Kidney (tissue), 13 donors: ENCODE measurements at regions not wholly inside any gene's neighbourhood (a gene's known extent, or its start where the extent isn't known, plus 50 kb on each side); places are given as distances from the start of the nearest gene placed in this dataset.

Experiments used
- DNase-seq, 5 donors: peaks; one replicate each; pipeline ENCODE4 v3.0.0-alpha.2; 2013 to 2020
- FAIRE-seq: peaks from 2 replicates; lab custom pipeline; 2012; peaks lifted over from hg19 to GRCh38; lab: Jason Lieb, UNC
- H3K27ac ChIP-seq, 2 donors: one replicate each; pipeline ENCODE4 v1.7.0; 2013; ENCODE audit warnings: low read depth in 2 of 2, low read length in 2 of 2, inconsistent platforms in 1 of 2
- H3K27me3 ChIP-seq: one replicate; pipeline ENCODE4 v1.7.1; 2013; ENCODE audit warnings: low read length, inconsistent platforms; ENCODE audit not compliant: control insufficient read depth, insufficient read depth
- H3K36me3 ChIP-seq, 3 donors: one replicate each; pipeline versions ENCODE4 v1.7.0 to v1.7.1; 2013; ENCODE audit warnings: low read length in 3 of 3, control low read depth in 1 of 3, inconsistent platforms in 1 of 3; ENCODE audit not compliant: insufficient read depth in 3 of 3, control insufficient read depth in 2 of 3
- H3K4me1 ChIP-seq, 3 donors: one replicate each; pipeline versions ENCODE4 v1.7.0 to v1.7.1; 2013; ENCODE audit warnings: low read length in 3 of 3, inconsistent platforms in 1 of 3, low read depth in 1 of 3; ENCODE audit not compliant: control insufficient read depth in 2 of 3, insufficient read depth in 2 of 3
- H3K4me3 ChIP-seq, 3 donors: one replicate each; pipeline versions ENCODE4 v1.7.0 to v1.8.1; 2013; ENCODE audit warnings: low read length in 3 of 3, control low read depth in 1 of 3, inconsistent platforms in 1 of 3
- H3K9ac ChIP-seq, 3 donors: one replicate each; pipeline versions ENCODE4 v1.7.0 to v1.7.1; 2013; ENCODE audit warnings: low read length in 3 of 3, control low read depth in 1 of 3, inconsistent platforms in 1 of 3
- H3K9me3 ChIP-seq, 3 donors: one replicate each; pipeline versions ENCODE4 v1.7.0 to v1.7.1; 2013; ENCODE audit warnings: low read length in 3 of 3, control low read depth in 1 of 3, inconsistent platforms in 1 of 3; ENCODE audit not compliant: control insufficient read depth in 2 of 3, insufficient read depth in 1 of 3
- CTCF ChIP-seq: IDR thresholded peaks from 3 replicates; pipeline ENCODE4 v1.5.1; 2012; ENCODE audit warnings: mild to moderate bottlenecking, moderate library complexity, borderline replicate concordance; ENCODE audit not compliant: insufficient read depth; ENCODE audit errors: extremely low read depth
- intact Hi-C: fragments of 100-400 bp; cut with DNase I; formaldehyde crosslinking; loops from one replicate; pipeline ENCODE4 v1.11.1; 2022
- donor health status: control.
- donor health status: control.
- donor health status: control.
- donor health status: control.
- donor health status: control.
- donor health status: DM: yes; HTN: yes; CAD: no.
- donor health status: Normal renal cell carcinoma (clear cell type).

GRCh38 chr12:25825446-25825845, 133.0 kb upstream of the RASSF8 start:
- no peaks in the 10 kb centered on the region for H3K4me1 ChIP-seq
- no peak overlapping the region for H3K9ac ChIP-seq
- no peaks in the 10 kb centered on the region for H3K27me3 ChIP-seq
- intact Hi-C loops: no loop called here
- no peak for FAIRE-seq
- H3K9me3 ChIP-seq: no peaks in the 10 kb centered on the region
- no peak overlapping the region for H3K4me3 ChIP-seq
- H3K27ac ChIP-seq: no peak overlapping the region
- no peaks in the 10 kb centered on the region for H3K36me3 ChIP-seq
- no peak for DNase-seq
- no peak for TF ChIP-seq CTCF

DNA sequence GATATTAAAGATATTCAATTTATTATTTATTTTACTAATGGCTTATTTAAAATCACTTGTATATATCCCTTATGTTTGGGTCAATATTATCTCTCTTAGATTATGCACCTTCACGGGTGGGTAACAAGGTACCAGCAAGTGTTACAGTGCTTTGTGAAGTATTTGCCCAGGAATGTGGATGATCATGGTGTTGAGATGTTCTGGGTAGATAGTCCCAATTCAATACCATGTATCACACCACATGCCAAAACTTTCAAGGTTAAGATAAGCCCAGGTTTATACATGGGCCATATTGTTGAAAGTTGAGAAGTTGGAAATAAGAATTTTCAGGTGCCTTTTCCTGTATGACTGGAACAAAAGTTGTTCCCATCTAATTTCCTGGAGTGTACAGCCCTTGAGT, 131.3 kb upstream of the RASSF8 start:
- H3K4me1 ChIP-seq: no peaks in the 10 kb centered on the region
- DNase-seq: no peak
- no peak for FAIRE-seq
- H3K4me3 ChIP-seq: no peak overlapping the region
- TF ChIP-seq CTCF: no peak
- no peaks in the 10 kb centered on the region for H3K27me3 ChIP-seq
- H3K27ac ChIP-seq: no peak overlapping the region
- H3K9ac ChIP-seq: no peak overlapping the region
- no peaks in the 10 kb centered on the region for H3K9me3 ChIP-seq
- H3K36me3 ChIP-seq: no peaks in the 10 kb centered on the region
- intact Hi-C loops: no loop called here

DNA sequence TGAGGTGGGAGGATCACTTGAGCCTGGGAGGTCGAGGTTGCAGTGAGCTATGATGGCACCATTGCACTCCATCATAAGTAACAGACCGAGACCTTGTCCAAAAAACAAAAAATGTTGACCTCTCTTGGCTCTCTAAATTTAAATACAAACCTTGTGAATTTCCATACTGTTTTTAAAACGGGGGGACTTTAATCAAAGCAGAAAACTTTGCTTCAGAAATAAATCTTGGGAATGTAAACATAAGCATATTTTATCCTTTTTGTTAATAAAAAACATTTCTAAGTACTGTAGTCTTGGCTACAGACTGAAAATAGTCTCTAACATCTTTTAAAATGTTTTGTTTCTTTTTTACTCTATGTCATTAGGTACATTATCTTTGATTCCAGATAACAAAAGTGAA, 130.7 kb upstream of the RASSF8 start:
- DNase-seq (no peak), FAIRE-seq (no peak)
- no peak overlapping the region for H3K9ac ChIP-seq
- H3K27ac ChIP-seq: no peak overlapping the region
- intact Hi-C loops: no loop called here
- no peaks in the 10 kb centered on the region for H3K36me3 ChIP-seq
- no peaks in the 10 kb centered on the region for H3K9me3 ChIP-seq
- TF ChIP-seq CTCF: no peak
- H3K27me3 ChIP-seq: no peaks in the 10 kb centered on the region
- peak overlapping the region in 1 of 3 donors; percentile 13 for H3K4me3 ChIP-seq
- H3K4me1 ChIP-seq: no peaks in the 10 kb centered on the region

DNA sequence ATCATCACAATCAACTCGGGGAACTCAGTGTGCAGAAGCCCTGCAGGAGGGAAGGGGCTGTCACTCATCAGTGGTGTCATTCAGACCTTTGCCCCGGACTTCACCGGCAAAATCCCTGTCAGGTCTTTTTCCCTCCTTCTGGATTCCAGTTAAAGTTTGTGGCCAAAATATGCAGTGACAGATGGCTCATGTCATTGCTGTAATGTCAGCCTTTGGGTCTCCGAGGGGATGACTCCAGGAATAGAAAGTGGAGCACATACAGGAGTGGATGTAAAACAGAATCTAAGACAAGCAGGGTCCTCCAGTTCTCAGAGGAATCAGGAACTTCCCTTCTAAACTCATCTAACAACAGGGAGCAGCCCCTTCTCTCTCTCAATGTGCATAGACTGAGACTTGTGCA, 130.3 kb upstream of the RASSF8 start:
- intact Hi-C loops: no loop called here
- Histone ChIP-seq H3K36me3 (no peaks in the 10 kb centered on the region), H3K27ac (no peak overlapping the region), H3K27me3 (no peaks in the 10 kb centered on the region), H3K4me1 (no peaks in the 10 kb centered on the region), H3K9me3 (no peaks in the 10 kb centered on the region), H3K4me3 (peak overlapping the region in 1 of 3 donors; percentile 13), H3K9ac (no peak overlapping the region)
- FAIRE-seq: no peak
- DNase-seq: peak in 2 of 5 donors; percentile 29 to 58
- no peak for TF ChIP-seq CTCF
